IMR-90 (cell line): ENCODE measurements at regions not wholly inside any gene's neighbourhood (a gene's known extent, or its start where the extent isn't known, plus 50 kb on each side); places are given as distances from the start of the nearest gene placed in this dataset.

Source experiments
- ATAC-seq: fragments of 200-7000 bp; cut with Tn5 transposase; 2 replicates; pipeline ENCODE4 v1.9.1; 2020; ENCODE audit warnings: low read depth, mild to moderate bottlenecking, moderate library complexity
- BruUV-seq: library from RNA; stranded (reverse); fragments of 400-500 nt; replicated peaks from 2 replicates; lab custom pipeline; 2021; lab: Mats Ljungman, UMichigan
- CTCF ChIA-PET: fragments of 300-600 bp; formaldehyde crosslinking; extraction: SDS; loops from one replicate; lab custom pipeline; 2021; ENCODE audit warnings: antibody characterized with exemption; lab: Yijun Ruan, JAX
- POLR2A ChIA-PET: fragments of 300-600 bp; sonication (Branson Sonifier 250); formaldehyde crosslinking; loops from one replicate; lab custom pipeline; 2022; ENCODE audit warnings: antibody characterized with exemption; ENCODE audit not compliant: unreplicated experiment; lab: Charles Lee
- DNase-seq: peaks from one replicate; pipeline ENCODE4 v3.0.0; 2013
- H2AFZ ChIP-seq: replicated peaks from 2 replicates; pipeline ENCODE3; 2013; ENCODE audit warnings: low read length, mild to moderate bottlenecking; ENCODE audit not compliant: poor library complexity
- H2AK5ac ChIP-seq: 2 replicates; pipeline ENCODE4 v1.6.1; 2013; ENCODE audit warnings: low read depth, low read length, inconsistent platforms
- H2AK9ac ChIP-seq: replicated peaks from 2 replicates; pipeline ENCODE3; 2013; ENCODE audit warnings: mild to moderate bottlenecking, low read depth, low read length, moderate library complexity; ENCODE audit not compliant: poor library complexity
- H2BK120ac ChIP-seq: 2 replicates; pipeline ENCODE4 v1.6.1; 2013; ENCODE audit warnings: low read depth, low read length, inconsistent platforms
- H2BK15ac ChIP-seq: 3 replicates; pipeline ENCODE4 v1.6.1; 2013; ENCODE audit warnings: low read depth, low read length, inconsistent platforms
- H2BK20ac ChIP-seq: 2 replicates; pipeline ENCODE4 v1.6.1; 2013; ENCODE audit warnings: low read depth, mild to moderate bottlenecking, inconsistent platforms, low read length, moderate library complexity
- H2BK5ac ChIP-seq: 2 replicates; pipeline ENCODE4 v1.6.1; 2013; ENCODE audit warnings: mild to moderate bottlenecking, low read depth, low read length, inconsistent platforms; ENCODE audit not compliant: poor library complexity, severe bottlenecking
- H3K14ac ChIP-seq: replicated peaks from 2 replicates; pipeline ENCODE4 v1.6.1; 2013; ENCODE audit warnings: low read depth, low read length, inconsistent platforms
- H3K18ac ChIP-seq: 2 replicates; pipeline ENCODE4 v1.6.1; 2013; ENCODE audit warnings: low read depth, low read length, control low read depth
- H3K23ac ChIP-seq: 2 replicates; pipeline ENCODE4 v1.6.1; 2013; ENCODE audit warnings: low read depth, low read length, inconsistent platforms
- H3K27ac ChIP-seq: 2 replicates; pipeline ENCODE4 v1.5.1; 2013; ENCODE audit warnings: mild to moderate bottlenecking, control low read depth, low read length; ENCODE audit not compliant: insufficient read depth
- H3K27me3 ChIP-seq: 2 replicates; pipeline ENCODE4 v1.6.1; 2013; ENCODE audit warnings: low read length; ENCODE audit not compliant: control insufficient read depth, insufficient read depth
- H3K36me3 ChIP-seq: 2 replicates; pipeline ENCODE4 v1.6.1; 2013; ENCODE audit warnings: low read length, mixed read lengths; ENCODE audit not compliant: control insufficient read depth, insufficient read depth
- H3K4ac ChIP-seq: 2 replicates; pipeline ENCODE4 v1.6.1; 2013; ENCODE audit warnings: low read depth, low read length, inconsistent platforms
- H3K4me1 ChIP-seq: 2 replicates; pipeline ENCODE4 v1.6.1; 2013; ENCODE audit warnings: low read length, mixed read lengths; ENCODE audit not compliant: control insufficient read depth, insufficient read depth
- H3K4me2 ChIP-seq: 2 replicates; pipeline ENCODE4 v1.6.1; 2013; ENCODE audit warnings: low read depth, mild to moderate bottlenecking, control low read depth, low read length, moderate library complexity
- H3K4me3 ChIP-seq: 2 replicates; pipeline ENCODE4 v1.5.1; 2013; ENCODE audit warnings: low read depth, mild to moderate bottlenecking, control low read depth, low read length, moderate library complexity; ENCODE audit not compliant: insufficient read depth
- H3K56ac ChIP-seq: 2 replicates; pipeline ENCODE4 v1.6.1; 2013; ENCODE audit warnings: low read length, inconsistent platforms; ENCODE audit not compliant: insufficient read depth; ENCODE audit errors: extremely low read depth
- H3K79me1 ChIP-seq, 2 experiments: 2 replicates each; pipeline ENCODE4 v1.6.1; 2013; ENCODE audit warnings: low read length in 2 of 2, inconsistent platforms in 1 of 2, low read depth in 1 of 2
- H3K9ac ChIP-seq: 2 replicates; pipeline ENCODE4 v1.6.1; 2013; ENCODE audit warnings: low read depth, low read length, control low read depth
- H3K9me1 ChIP-seq: 2 replicates; pipeline ENCODE4 v1.6.1; 2013; ENCODE audit warnings: low read length, inconsistent platforms; ENCODE audit not compliant: insufficient read depth
- H3K9me3 ChIP-seq: 2 replicates; pipeline ENCODE4 v1.6.1; 2013; ENCODE audit warnings: low read length; ENCODE audit not compliant: control insufficient read depth, insufficient read depth
- H4K20me1 ChIP-seq: 2 replicates; pipeline ENCODE4 v1.6.1; 2013; ENCODE audit warnings: low read length, inconsistent platforms; ENCODE audit not compliant: insufficient read depth
- H4K5ac ChIP-seq: 2 replicates; pipeline ENCODE4 v1.6.1; 2013; ENCODE audit warnings: mild to moderate bottlenecking, low read depth, low read length, control low read depth
- H4K8ac ChIP-seq, 2 experiments: 2 replicates each; pipeline ENCODE4 v1.6.1; 2013; ENCODE audit warnings: low read depth in 2 of 2, low read length in 2 of 2, control low read depth in 1 of 2, inconsistent platforms in 1 of 2
- H4K91ac ChIP-seq: 2 replicates; pipeline ENCODE4 v1.6.1; 2013; ENCODE audit warnings: low read depth, low read length, inconsistent platforms; ENCODE audit not compliant: insufficient read depth
- BHLHE40 ChIP-seq: fragments of 150-350 bp; IDR thresholded peaks from 2 replicates; pipeline ENCODE4 v1.6.1; 2016; ENCODE audit warnings: mild to moderate bottlenecking, low read depth, low read length
- CEBPB ChIP-seq: IDR thresholded peaks from 2 replicates; pipeline ENCODE4 v1.6.1; 2012; ENCODE audit warnings: low read depth, low read length, improper control_type of control experiment
- CHD1 ChIP-seq: IDR thresholded peaks from 2 replicates; pipeline ENCODE4 v1.6.1; 2012; ENCODE audit warnings: low read depth, low read length, improper control_type of control experiment
- CTCF ChIP-seq: conservative IDR thresholded peaks from 2 replicates; pipeline ENCODE4 v1.5.1; 2012; ENCODE audit warnings: mild to moderate bottlenecking, low read depth, low read length, improper control_type of control experiment
- ELK1 ChIP-seq: fragments of 150-350 bp; IDR thresholded peaks from 2 replicates; pipeline ENCODE4 v1.6.1; 2016; ENCODE audit warnings: low read depth, mild to moderate bottlenecking, low read length, moderate library complexity, borderline replicate concordance
- FOS ChIP-seq: fragments of 150-350 bp; IDR thresholded peaks from 2 replicates; pipeline ENCODE4 v1.6.1; 2016; ENCODE audit warnings: low read depth, low read length
- MAFK ChIP-seq: IDR thresholded peaks from 2 replicates; pipeline ENCODE4 v1.6.1; 2012; ENCODE audit warnings: low read depth, low read length, improper control_type of control experiment
- MAZ ChIP-seq: IDR thresholded peaks from 2 replicates; pipeline ENCODE4 v1.6.1; 2012; ENCODE audit warnings: low read depth, mild to moderate bottlenecking, low read length, improper control_type of control experiment, moderate library complexity, borderline replicate concordance
- MXI1 ChIP-seq: IDR thresholded peaks from 2 replicates; pipeline ENCODE4 v1.6.1; 2012; ENCODE audit warnings: low read depth, mild to moderate bottlenecking, low read length, moderate library complexity, borderline replicate concordance
- NFE2L2 ChIP-seq: fragments of 150-350 bp; IDR thresholded peaks from 2 replicates; pipeline ENCODE4 v1.6.1; 2016; ENCODE audit warnings: low read depth, mild to moderate bottlenecking, low read length
- POLR2A ChIP-seq: IDR thresholded peaks from 2 replicates; pipeline ENCODE4 v1.6.1; 2012; ENCODE audit warnings: mild to moderate bottlenecking, low read depth, low read length
- RAD21 ChIP-seq: IDR thresholded peaks from 2 replicates; pipeline ENCODE4 v1.6.1; 2012; ENCODE audit warnings: low read length, improper control_type of control experiment
- RCOR1 ChIP-seq: IDR thresholded peaks from 2 replicates; pipeline ENCODE4 v1.6.1; 2012; ENCODE audit warnings: mild to moderate bottlenecking, low read length, improper control_type of control experiment; ENCODE audit not compliant: insufficient replicate concordance
- RFX5 ChIP-seq: IDR thresholded peaks from 2 replicates; pipeline ENCODE4 v1.8.0; 2012; ENCODE audit warnings: low read depth, mild to moderate bottlenecking, low read length, moderate library complexity
- SMC3 ChIP-seq: fragments of 150-350 bp; IDR thresholded peaks from 2 replicates; pipeline ENCODE4 v1.6.1; 2016; ENCODE audit warnings: low read depth, mild to moderate bottlenecking, antibody characterized with exemption, low read length, moderate library complexity
- WGBS, 2 experiments: methylation state at CpG; one replicate each; pipeline versions ENCODE4 v1.1.5 to v1.1.7; 2013; ENCODE audit warnings: missing lambda C conversion rate in 2 of 2; ENCODE audit not compliant: insufficient read length in 1 of 2; ENCODE audit errors: extremely low coverage in 2 of 2; 5-methylcytosine and 5-hydroxymethylcytosine counted together
- dilution Hi-C: fragments of 300-500 bp; cut with HindIII; formaldehyde crosslinking; loops from one replicate; pipeline ENCODE4 v1.14.3; 2018; ENCODE audit warnings: low sequenced_read_pairs; ENCODE audit not compliant: unreplicated experiment
- in situ Hi-C: fragments of 300-500 bp; cut with MboI; formaldehyde crosslinking; loops from 3 replicates; pipeline ENCODE4 v1.14.3; 2019; ENCODE audit warnings: low sequenced_read_pairs, inconsistent platforms, mixed read lengths
- intact Hi-C: fragments of 100-400 bp; cut with micrococcal nuclease; formaldehyde crosslinking; loops from 2 replicates; pipeline ENCODE4 v1.10.0; 2022
- TF ChIP-seq, protein P1 (sequence below): fragments of 150-350 bp; IDR thresholded peaks from 2 replicates; pipeline ENCODE4 v1.6.1; 2017; ENCODE audit warnings: mild to moderate bottlenecking, antibody characterized with exemption, low read length, low read depth

- H2AFZ ChIP-seq = no peak overlapping the region
- dilution Hi-C loops (no loop called here), intact Hi-C loops (no loop called here), in situ Hi-C loops (no loop called here)
- H4K20me1 ChIP-seq = no peaks in the 10 kb centered on the region
- no TSS peak for BruUV-seq
- H2BK120ac ChIP-seq = no peak overlapping the region
- DNase-seq = no peak
- ChIA-PET CTCF (no interaction called here), POLR2A (no interaction called here)
- H4K5ac ChIP-seq = no peak overlapping the region
- H4K91ac ChIP-seq = no peak overlapping the region
- no peak overlapping the region for H3K23ac ChIP-seq
- no peak overlapping the region for H3K18ac ChIP-seq
- H3K27me3 ChIP-seq = no peaks in the 10 kb centered on the region
- H3K27ac ChIP-seq = no peak overlapping the region
- H2BK15ac ChIP-seq = no peak overlapping the region
- H3K14ac ChIP-seq = no peak overlapping the region
- no peak overlapping the region for H3K4ac ChIP-seq
- no peak overlapping the region for H3K4me3 ChIP-seq
- no peak overlapping the region for H3K9ac ChIP-seq
- H3K36me3 ChIP-seq = no peaks in the 10 kb centered on the region
- H3K4me1 ChIP-seq = no peaks in the 10 kb centered on the region
- no peak overlapping the region for H2BK20ac ChIP-seq
- peaks cover 3% of the 10 kb centered on the region; the same call in 1 of the 2 replicates for H3K9me3 ChIP-seq
- ATAC-seq = no peak
- no peak overlapping the region for H3K4me2 ChIP-seq
- no peaks in the 10 kb centered on the region for H3K9me1 ChIP-seq
- no peak overlapping the region for H2BK5ac ChIP-seq
- TF ChIP-seq MAFK (no peak), SMC3 (no peak), NFE2L2 (no peak), RFX5 (no peak), POLR2A (no peak), RAD21 (no peak), ELK1 (no peak), BHLHE40 (no peak), MXI1 (no peak), MAZ (no peak), CHD1 (no peak), CEBPB (no peak), RCOR1 (no peak), FOS (no peak), CTCF (no peak)
- TF ChIP-seq, protein P1, sequence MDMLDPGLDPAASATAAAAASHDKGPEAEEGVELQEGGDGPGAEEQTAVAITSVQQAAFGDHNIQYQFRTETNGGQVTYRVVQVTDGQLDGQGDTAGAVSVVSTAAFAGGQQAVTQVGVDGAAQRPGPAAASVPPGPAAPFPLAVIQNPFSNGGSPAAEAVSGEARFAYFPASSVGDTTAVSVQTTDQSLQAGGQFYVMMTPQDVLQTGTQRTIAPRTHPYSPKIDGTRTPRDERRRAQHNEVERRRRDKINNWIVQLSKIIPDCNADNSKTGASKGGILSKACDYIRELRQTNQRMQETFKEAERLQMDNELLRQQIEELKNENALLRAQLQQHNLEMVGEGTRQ = no peak
- H2AK5ac ChIP-seq = no peak overlapping the region
- no peak overlapping the region for H3K56ac ChIP-seq
- no peaks in the 10 kb centered on the region for H3K79me1 ChIP-seq
- H4K8ac ChIP-seq = no peak overlapping the region
- no CpG with 5 or more reads among the region's 4 CpGs for WGBS, 2 experiments
- H2AK9ac ChIP-seq = no peak overlapping the region
Measured at GRCh38 chr6:67011441-67011840, 1304.4 kb upstream of the EYS start.
